Natural killer cell (primary cell): ENCODE measurements at regions not wholly inside any gene's neighbourhood (a gene's known extent, or its start where the extent isn't known, plus 50 kb on each side); places are given as distances from the start of the nearest gene placed in this dataset.

Experiments
- ATAC-seq, 3 donors: fragments of 150-1000 bp in 2 of 3; fragments of 200-7000 bp in 1 of 3; cut with Tn5 transposase; 1 replicate in 1 of 3; 2 replicates in 2 of 3; pipeline ENCODE4 v1.10.0; 2021; ENCODE audit warnings: mild to moderate bottlenecking in 2 of 3, moderate library complexity in 2 of 3
- DNase-seq, 2 donors: peaks; one replicate each; pipeline versions ENCODE4 v3.0.0 to v3.0.0-alpha.2; 2013 to 2021; ENCODE audit warnings: mixed read lengths in 1 of 2
- H3K27ac ChIP-seq: one replicate; pipeline ENCODE4 v1.5.1; 2013; ENCODE audit warnings: mild to moderate bottlenecking, low read length
- H3K27me3 ChIP-seq: one replicate; pipeline ENCODE4 v1.6.1; 2013; ENCODE audit warnings: low read length; ENCODE audit not compliant: control insufficient read depth, insufficient read depth
- H3K36me3 ChIP-seq: one replicate; pipeline ENCODE4 v1.6.1; 2013; ENCODE audit warnings: low read length; ENCODE audit not compliant: control insufficient read depth, insufficient read depth
- H3K4me1 ChIP-seq: one replicate; pipeline ENCODE4 v1.6.1; 2013; ENCODE audit warnings: low read length; ENCODE audit not compliant: control insufficient read depth, insufficient read depth
- H3K4me3 ChIP-seq: one replicate; pipeline ENCODE4 v1.5.1; 2013; ENCODE audit warnings: low read length
- H3K9me3 ChIP-seq: one replicate; pipeline ENCODE4 v1.6.1; 2013; ENCODE audit warnings: low read length; ENCODE audit not compliant: control insufficient read depth, insufficient read depth
- H3K27ac Mint-ChIP-seq, 2 donors: one replicate each; pipeline ENCODE4 v1.8.0; 2022; ENCODE audit warnings: mild to moderate bottlenecking in 2 of 2, mixed read lengths in 2 of 2, moderate library complexity in 1 of 2
- H3K27me3 Mint-ChIP-seq, 2 donors: one replicate each; pipeline ENCODE4 v1.8.0; 2022; ENCODE audit warnings: low read depth in 2 of 2, mixed read lengths in 2 of 2
- H3K36me3 Mint-ChIP-seq: one replicate; pipeline ENCODE4 v1.8.0; 2022; ENCODE audit warnings: mixed read lengths
- H3K4me1 Mint-ChIP-seq, 2 donors: one replicate each; pipeline ENCODE4 v1.8.0; 2022; ENCODE audit warnings: mixed read lengths in 2 of 2
- H3K4me3 Mint-ChIP-seq: one replicate; pipeline ENCODE4 v1.8.0; 2022; ENCODE audit warnings: mild to moderate bottlenecking, moderate library complexity, mixed read lengths
- H3K9me3 Mint-ChIP-seq, 2 donors: one replicate each; pipeline ENCODE4 v1.8.0; 2022; ENCODE audit warnings: mixed read lengths in 2 of 2
- WGBS: methylation state at CpG from one replicate; pipeline ENCODE4 v1.1.7; 2013; ENCODE audit warnings: missing lambda C conversion rate; ENCODE audit not compliant: insufficient coverage; 5-methylcytosine and 5-hydroxymethylcytosine counted together
- intact Hi-C: fragments of 100-400 bp; cut with micrococcal nuclease; formaldehyde crosslinking; loops from one replicate; pipeline ENCODE4 v1.14.2; 2022
- TF ChIP-seq, protein P1 (sequence below): fragments of 200-600 bp; IDR thresholded peaks from one replicate; pipeline ENCODE4 v1.8.0; 2022; ENCODE audit warnings: antibody characterized with exemption

DNA sequence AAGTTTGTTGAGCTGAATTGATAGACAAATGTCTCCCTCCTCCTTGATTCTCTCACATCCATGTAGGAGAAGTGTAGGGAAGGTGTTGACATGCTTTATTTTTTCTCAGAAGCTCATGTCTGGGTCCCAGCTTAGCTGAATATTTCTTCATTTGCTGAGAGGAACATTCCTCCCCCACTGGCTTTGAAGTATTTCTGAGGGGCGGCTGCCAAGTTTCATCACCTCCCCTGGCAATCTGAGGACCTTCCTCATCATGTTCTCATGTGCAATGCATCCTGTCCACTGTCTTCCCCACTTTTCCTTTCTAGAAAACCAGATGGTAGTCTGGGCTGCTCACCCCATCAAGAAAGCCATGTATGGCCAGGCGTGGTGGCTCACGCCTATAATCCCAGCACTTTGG, 168.9 kb upstream of the RGMA start:
- intact Hi-C loops, result no loop called here
- TF ChIP-seq, protein P1, sequence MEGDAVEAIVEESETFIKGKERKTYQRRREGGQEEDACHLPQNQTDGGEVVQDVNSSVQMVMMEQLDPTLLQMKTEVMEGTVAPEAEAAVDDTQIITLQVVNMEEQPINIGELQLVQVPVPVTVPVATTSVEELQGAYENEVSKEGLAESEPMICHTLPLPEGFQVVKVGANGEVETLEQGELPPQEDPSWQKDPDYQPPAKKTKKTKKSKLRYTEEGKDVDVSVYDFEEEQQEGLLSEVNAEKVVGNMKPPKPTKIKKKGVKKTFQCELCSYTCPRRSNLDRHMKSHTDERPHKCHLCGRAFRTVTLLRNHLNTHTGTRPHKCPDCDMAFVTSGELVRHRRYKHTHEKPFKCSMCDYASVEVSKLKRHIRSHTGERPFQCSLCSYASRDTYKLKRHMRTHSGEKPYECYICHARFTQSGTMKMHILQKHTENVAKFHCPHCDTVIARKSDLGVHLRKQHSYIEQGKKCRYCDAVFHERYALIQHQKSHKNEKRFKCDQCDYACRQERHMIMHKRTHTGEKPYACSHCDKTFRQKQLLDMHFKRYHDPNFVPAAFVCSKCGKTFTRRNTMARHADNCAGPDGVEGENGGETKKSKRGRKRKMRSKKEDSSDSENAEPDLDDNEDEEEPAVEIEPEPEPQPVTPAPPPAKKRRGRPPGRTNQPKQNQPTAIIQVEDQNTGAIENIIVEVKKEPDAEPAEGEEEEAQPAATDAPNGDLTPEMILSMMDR, result no peak
- Histone ChIP-seq H3K4me3 (no peak overlapping the region), H3K9me3 (no peaks in the 10 kb centered on the region), H3K27ac (no peak overlapping the region), H3K27me3 (no peaks in the 10 kb centered on the region), H3K4me1 (no peaks in the 10 kb centered on the region), H3K36me3 (no peaks in the 10 kb centered on the region)
- Mint-ChIP-seq H3K9me3 (no peaks in the 10 kb centered on the region), H3K4me1 (no peaks in the 10 kb centered on the region), H3K27me3 (peaks cover 3 to 7% of the 10 kb centered on the region in 2 donors), H3K27ac (no peak overlapping the region), H3K36me3 (no peaks in the 10 kb centered on the region), H3K4me3 (no peak overlapping the region)
- WGBS, result 88% methylated on average over 3 of the region's 3 CpGs
- DNase-seq, result no peak
- ATAC-seq, result no peak

DNA sequence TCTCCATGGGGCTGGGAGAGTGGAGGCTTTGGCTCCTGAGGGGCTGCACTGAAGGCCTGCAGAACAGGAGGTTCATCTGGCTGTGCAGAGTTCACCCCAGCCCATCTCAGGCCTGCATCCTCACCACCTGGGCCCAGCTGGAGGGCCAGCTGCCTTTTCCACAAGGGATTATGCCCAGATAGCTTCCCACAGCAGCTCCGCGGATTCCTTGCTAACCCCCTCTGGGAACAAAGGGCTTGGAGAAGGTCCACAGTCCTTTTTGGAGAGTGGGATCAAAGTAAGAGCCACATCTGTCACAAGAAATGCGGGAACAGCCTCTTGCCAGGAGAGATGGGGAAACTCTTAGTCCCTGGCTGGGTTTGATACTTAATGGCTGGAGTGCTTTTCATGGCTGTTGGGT, 164.7 kb upstream of the RGMA start:
- ATAC-seq, result no peak
- Mint-ChIP-seq H3K27ac (no peak overlapping the region), H3K4me3 (no peak overlapping the region), H3K27me3 (peaks cover 11 to 15% of the 10 kb centered on the region in 2 donors), H3K4me1 (no peaks in the 10 kb centered on the region), H3K36me3 (no peaks in the 10 kb centered on the region), H3K9me3 (no peaks in the 10 kb centered on the region)
- TF ChIP-seq, protein P1, result no peak
- DNase-seq, result no peak
- no peaks in the 10 kb centered on the region for H3K27me3 ChIP-seq
- no peaks in the 10 kb centered on the region for H3K36me3 ChIP-seq
- WGBS, result 73% methylated on average over 3 of the region's 3 CpGs
- H3K4me1 ChIP-seq, result no peaks in the 10 kb centered on the region
- no peak overlapping the region for H3K4me3 ChIP-seq
- H3K27ac ChIP-seq, result no peak overlapping the region
- no peaks in the 10 kb centered on the region for H3K9me3 ChIP-seq
- intact Hi-C loops, result no loop called here

DNA sequence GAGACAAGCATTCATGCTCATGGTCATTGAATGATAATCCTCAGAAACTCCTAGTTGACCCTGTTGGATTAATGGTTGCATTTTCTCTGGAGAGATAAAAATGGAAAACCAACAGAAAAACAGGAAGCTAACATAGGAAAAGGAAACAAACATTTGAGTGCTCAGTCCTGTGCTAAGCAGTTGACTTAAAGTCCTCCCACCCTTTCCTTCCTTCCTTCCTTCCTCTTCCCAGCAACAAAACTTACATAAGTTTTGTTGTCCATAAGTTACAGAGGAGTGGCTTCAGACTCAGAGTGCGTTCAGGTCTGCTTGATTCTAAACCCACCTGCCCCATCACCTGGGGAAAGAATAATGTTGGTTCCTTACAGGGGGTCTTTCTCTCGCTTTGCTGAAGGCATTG, 163.8 kb upstream of the RGMA start:
- Mint-ChIP-seq H3K4me3 (no peak overlapping the region), H3K27ac (no peak overlapping the region), H3K9me3 (no peaks in the 10 kb centered on the region), H3K4me1 (no peaks in the 10 kb centered on the region), H3K27me3 (peaks cover 13 to 20% of the 10 kb centered on the region in 2 donors), H3K36me3 (no peaks in the 10 kb centered on the region)
- TF ChIP-seq, protein P1, result no peak
- DNase-seq, result no peak
- Histone ChIP-seq H3K36me3 (no peaks in the 10 kb centered on the region), H3K4me1 (no peaks in the 10 kb centered on the region), H3K9me3 (no peaks in the 10 kb centered on the region), H3K4me3 (no peak overlapping the region), H3K27ac (no peak overlapping the region), H3K27me3 (no peaks in the 10 kb centered on the region)
- no CpG with 5 or more reads among the region's 2 CpGs for WGBS
- intact Hi-C loops, result no loop called here
- no peak for ATAC-seq

DNA sequence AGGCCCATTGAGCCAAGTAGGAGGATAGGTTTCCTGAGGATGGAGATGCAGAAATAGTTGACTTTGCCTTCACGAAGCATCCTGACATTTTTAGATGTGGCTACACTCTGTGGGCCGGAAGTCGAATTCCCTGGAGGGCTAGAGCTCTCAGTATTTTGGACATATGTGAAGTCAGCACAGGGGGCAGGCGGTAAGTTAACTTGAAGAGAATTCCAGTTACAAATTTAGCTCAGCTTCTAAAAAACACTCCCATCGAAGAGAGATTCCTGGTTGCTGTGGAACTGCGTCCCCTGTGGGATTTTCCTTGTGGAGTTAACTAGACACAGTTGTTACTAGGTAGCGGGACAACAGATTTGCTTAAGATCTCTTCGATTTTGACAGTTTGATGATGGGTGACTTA, 161.9 kb upstream of the RGMA start:
- H3K27me3 ChIP-seq, result no peaks in the 10 kb centered on the region
- Mint-ChIP-seq H3K4me3 (no peak overlapping the region), H3K36me3 (no peaks in the 10 kb centered on the region), H3K27ac (no peak overlapping the region), H3K9me3 (no peaks in the 10 kb centered on the region), H3K4me1 (no peaks in the 10 kb centered on the region), H3K27me3 (peaks cover 23 to 31% of the 10 kb centered on the region in 2 donors)
- TF ChIP-seq, protein P1, result no peak
- H3K27ac ChIP-seq, result no peak overlapping the region
- H3K9me3 ChIP-seq, result no peaks in the 10 kb centered on the region
- ATAC-seq (no peak), DNase-seq (no peak)
- WGBS, result 81% methylated on average over 8 of the region's 8 CpGs
- no peaks in the 10 kb centered on the region for H3K4me1 ChIP-seq
- H3K36me3 ChIP-seq, result no peaks in the 10 kb centered on the region
- no peak overlapping the region for H3K4me3 ChIP-seq
- intact Hi-C loops, result no loop called here
